HG03280 (cell line): ENCODE measurements at regions not wholly inside any gene's neighbourhood (a gene's known extent, or its start where the extent isn't known, plus 50 kb on each side); places are given as distances from the start of the nearest gene placed in this dataset.
"Not testable (repeated sequence)": the region's sequence is repeated elsewhere in the genome, so short reads cannot be mapped to it uniquely, and the experiment has no call there.

Experiments used
- ATAC-seq: cut with Tn5 transposase; IDR thresholded peaks from one replicate; pipeline ENCODE4 v1.9.1; 2021; ENCODE audit warnings: mild to moderate bottlenecking, moderate library complexity; ENCODE audit not compliant: unreplicated experiment

DNA sequence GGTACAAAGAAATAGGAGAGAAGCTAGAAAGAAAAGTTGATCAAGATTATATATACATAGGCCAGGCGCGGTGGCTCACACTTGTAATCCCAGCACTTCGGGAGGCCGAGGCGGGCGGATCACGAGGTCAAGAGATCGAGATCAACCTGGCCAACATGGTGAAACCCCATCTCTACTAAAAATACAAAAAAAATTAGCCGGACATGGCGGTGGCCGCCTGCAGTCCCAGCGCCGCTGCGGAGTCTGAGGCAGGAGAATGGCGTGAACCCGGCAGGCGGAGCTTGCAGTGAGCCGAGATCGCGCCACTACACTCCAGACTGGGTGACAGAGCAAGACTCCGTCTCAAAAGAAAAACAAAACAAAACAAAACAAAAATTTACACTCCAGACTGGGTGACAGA lies 798.3 kb upstream of the CDH9 start:
- not testable (repeated sequence) for ATAC-seq

DNA sequence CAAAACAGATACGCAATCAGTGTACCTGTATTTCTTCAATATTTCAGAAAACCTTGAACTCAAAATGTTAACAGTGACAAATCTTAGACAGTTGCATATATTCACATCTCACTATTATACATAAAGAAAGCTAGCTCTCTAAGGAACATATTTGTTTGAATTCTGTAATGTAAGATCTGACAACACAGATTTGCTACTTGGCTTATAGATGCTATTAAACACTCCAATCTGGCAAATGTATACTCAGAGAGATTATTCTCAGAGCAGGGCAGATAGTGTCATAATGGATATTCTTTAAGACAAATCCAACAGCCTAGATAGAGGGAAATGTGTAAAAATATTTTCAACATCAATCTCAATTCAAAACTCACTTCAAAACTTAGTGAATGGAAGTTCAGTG lies 794.5 kb upstream of the CDH9 start:
- no peak for ATAC-seq

DNA sequence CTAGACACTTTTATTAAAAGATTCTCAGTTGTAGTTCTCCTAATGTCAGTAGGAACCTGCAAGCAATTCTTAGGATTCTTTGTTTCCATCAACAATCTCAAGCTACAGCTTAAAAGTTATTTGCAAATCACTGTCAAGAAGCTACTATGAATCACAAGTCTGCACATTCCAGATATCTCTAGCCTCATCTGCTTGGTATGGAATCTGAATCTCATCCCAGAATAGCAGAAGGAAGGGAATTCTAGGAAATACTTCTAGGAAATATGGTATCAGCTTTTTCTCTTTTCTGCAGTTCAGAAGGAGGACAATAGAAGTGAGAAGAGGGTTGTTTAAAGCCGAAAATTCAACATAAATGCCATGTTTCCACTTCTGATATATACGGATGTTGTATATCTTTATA lies 792.2 kb upstream of the CDH9 start:
- ATAC-seq, result no peak

DNA sequence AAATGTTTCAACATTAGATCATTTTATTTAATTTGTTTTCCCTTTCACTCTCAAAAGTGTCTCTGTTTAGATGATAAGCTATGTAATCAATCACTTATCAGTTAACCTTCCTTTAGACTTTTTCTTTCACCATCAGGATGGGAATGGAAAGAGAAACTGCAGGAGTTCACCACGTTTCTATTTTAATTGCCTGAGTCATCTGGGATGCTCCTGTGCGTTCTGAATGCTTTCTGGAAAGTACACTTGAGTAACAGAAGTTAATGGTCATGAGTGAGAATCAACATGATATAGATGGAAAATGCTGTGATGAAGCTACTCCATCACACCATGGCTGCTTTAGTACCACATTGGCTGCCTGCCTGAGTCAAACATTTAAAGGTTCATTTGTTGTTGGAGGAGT lies 783.3 kb upstream of the CDH9 start:
- ATAC-seq, result no peak

DNA sequence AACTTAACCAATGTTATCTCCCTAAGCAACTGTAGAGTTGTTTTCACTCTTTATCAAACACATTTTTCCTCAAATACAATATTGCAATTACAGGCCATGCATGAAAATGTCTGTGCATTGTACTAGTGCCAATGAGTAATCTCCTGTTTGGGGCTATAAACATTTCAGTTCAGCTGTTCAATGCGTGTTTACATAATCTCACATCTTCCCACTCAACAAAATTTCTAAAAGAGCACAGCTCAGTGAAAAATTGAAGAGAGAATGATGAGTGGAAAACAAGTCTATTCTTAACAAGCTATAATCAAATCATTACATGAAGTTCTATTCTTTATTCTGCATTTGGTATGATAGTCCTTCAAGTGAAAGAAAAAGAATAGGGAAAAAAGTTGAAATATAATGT lies 780.5 kb upstream of the CDH9 start:
- ATAC-seq, result no peak

DNA sequence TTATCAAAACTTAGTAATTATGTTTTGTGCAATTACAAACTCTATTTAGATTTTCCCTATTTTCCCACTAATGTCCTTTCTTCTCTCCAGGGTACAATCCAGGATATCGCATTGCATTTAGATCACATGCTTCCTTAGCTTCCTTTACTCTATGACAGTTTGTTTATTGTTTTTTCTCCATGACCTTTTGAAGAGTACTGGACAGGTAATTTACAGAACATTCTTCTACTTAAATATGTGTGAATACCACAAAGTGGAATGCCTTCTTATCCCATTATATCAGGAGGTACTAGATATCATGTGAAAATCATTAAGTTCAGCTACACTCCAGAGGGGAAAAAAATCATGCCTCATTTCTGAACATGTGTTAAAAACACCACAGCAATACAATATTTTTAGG lies 776.6 kb upstream of the CDH9 start:
- ATAC-seq, result no peak

DNA sequence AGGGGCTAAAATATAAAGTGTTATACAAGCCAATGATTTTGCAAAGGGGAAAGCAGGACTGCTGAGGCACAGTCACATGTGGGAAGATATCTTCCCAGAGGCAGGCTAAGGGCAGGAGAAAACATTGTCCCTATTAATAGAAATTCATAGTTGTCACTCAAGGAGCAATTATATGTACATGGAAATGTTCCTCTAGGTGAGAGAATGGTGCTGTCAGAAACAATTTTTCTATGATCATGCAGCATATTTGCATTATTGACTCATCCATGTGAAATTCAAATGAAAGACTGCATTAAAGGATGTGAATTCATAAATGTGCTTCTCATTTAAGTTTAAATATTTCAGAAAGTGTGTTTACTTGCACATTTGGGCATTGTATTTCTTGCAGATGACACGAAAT lies 775.9 kb upstream of the CDH9 start:
- no peak for ATAC-seq

DNA sequence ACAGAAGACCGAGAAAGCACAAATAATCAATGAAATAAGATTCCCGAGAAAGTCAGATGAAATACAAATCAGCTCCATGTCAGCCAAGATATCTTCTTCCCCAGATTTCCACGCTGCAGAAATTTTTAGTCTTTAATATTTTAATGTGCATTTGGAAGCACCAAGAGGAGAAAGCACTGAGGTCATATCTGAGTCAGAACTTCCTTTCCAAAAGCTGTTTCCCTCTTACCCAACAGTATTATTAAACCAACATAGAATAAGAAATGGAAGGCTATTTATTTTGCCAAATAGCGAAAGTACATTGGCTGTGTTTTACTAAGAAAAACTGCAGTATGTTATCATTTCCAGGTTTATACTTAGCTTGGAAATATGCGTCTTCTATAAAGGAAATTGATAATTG lies 772.1 kb upstream of the CDH9 start:
- no peak for ATAC-seq

DNA sequence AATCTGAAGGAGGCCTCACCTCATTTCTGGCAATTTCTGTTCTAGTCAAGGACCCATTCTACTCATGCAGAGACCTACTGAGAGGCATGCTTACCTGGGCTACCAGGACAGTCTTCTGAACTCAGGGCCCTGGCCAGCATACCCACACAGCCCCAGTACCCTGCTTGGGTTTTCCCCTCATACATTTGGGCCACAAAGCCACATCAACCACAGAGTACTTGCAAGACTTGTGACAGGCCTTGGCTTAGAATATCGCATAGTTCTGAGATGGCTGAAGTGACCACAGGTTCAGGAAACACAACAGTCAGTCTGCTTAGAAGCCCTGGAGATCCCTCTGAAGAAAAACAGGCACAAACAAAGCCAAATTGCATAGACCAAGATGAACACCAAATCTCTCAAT lies 758.8 kb upstream of the CDH9 start:
- ATAC-seq, result no peak

DNA sequence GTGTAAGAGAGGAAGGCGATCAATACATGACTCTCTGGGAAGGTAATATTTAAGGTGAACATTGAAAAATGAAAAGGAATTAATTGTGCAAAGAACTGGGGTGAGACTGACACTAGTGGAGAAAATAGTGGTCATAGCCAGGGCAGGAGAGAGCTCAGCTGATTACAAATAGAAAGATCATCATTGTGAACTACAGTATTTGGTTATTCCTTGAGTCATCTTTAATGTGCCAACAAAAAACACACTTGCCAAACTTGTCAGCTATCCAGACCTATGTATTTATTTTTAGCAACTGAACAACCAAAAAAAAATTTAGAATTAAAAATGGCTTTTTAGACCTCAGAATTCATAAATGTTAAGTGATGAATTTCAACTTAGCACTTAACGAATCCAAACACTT lies 749.8 kb upstream of the CDH9 start:
- no peak for ATAC-seq

DNA sequence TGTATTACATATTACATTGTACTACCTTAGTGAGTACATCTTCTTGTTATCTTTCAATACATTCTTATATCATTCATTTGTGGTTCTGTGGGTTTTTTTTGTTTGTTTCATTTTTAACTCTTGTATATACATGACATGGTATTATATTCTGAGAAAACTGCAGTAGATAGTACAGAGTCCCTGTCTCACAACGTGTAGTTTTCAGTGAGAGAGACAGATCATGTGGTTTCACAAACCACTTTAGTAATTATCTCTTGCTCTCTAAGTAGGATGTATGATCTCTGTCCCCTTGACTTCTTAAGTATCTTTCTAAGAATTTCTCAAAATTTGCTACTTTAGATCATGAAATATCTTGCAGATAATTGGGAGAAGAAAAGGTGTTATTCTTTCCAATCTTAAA lies 745.9 kb upstream of the CDH9 start:
- ATAC-seq, result no peak

DNA sequence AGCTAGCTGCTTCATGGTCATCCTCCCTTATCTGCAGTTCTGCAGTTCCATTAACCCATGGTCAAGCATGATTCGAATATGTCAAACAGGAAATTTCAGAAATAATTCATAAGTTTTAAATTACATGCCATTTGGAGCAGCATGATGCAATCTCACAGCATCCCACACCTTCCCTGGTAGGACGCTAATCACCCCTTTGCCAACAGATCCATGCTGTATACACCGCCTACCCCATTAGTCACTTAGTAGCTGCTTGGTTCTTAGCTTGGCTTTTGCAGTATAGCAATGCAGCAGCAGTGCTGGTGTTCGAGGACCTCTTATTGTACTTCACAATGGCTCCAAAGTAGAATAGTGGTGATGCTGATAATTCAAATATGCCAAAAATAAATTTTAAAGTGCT lies 739.7 kb upstream of the CDH9 start:
- no peak for ATAC-seq

DNA sequence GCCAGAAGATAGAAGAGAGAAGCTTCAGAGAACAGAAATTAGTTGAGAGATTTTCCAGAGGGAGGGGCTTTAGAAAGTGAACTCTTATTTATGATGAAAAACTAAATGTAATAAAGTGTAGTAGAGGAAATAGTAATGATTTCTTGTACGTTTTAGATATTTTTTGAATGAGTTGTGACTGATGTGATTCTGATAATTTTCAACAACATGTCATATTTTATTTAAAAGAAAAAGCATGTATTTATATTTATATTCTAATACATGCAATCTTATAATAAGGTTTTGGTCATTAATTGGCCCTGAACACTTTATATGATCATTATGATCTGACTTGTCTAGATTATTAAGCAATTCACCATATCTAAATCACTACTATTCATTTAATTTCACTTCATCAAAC lies 735.2 kb upstream of the CDH9 start:
- ATAC-seq, result no peak

DNA sequence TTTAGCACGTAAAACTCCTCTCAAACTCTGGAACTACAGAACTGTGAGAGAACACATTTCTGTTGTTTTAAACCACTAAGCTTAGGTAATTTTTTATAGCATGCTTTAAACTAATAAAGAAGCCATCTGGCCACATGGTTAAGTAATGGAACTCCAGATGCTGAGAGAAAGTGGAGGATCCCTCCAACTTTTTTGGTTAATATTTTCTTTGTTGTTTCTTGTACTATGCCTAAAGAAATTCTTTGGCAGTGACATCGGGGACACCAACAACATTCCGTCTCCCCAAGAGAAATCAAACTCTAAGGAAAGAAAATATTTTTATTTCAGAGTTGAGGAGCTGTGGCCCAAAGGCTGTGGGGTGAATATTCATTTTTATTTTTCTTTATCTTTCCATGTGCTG lies 734.8 kb upstream of the CDH9 start:
- no peak for ATAC-seq

DNA sequence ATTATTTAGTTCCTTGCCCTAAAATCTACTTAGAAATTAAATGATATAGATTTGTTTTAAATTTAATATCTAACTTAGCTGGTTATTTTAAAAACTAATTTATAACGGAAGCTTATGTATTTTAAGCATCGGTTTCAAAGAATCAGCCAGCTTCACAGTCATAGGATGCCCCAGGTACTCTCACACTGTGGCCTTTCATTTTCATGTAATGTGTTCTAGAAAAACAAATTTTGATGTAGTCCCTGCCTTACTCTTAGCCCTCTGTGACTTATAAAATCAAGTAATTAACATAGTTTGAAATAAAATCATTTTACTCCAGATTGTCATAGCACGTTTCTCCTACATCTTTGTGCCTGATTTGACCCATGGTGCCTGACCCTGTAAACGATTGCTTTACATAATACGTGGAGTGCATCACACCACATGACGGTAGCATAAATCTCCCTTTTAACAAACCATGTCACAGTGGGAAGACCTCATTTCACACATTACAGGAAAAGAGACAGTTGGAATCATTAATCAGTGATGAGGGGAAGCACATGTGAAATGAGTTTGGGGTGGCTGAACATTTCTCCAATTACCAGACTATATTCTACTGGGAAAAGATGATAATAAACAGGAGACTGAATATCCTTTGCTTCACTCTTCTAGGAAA lies 731.5 kb upstream of the CDH9 start:
- ATAC-seq, result no peak

DNA sequence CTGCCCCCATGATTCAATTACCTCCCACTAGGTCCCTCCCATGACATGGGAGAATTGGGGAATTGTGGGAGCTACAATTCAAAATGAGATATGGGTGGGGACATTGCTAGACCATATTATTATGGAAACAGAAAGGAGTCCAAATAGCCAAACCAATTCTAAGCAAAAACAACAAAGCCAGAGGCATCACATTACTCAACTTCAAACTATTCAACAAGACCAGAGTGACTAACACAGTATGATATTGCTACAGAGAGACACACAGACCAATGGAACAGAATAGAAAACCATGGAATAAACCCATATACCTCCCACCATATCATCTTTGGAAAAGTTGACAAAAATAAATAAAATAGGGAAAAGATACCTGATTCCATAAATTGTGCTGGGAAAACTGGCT lies 710.5 kb upstream of the CDH9 start:
- ATAC-seq, result no peak

DNA sequence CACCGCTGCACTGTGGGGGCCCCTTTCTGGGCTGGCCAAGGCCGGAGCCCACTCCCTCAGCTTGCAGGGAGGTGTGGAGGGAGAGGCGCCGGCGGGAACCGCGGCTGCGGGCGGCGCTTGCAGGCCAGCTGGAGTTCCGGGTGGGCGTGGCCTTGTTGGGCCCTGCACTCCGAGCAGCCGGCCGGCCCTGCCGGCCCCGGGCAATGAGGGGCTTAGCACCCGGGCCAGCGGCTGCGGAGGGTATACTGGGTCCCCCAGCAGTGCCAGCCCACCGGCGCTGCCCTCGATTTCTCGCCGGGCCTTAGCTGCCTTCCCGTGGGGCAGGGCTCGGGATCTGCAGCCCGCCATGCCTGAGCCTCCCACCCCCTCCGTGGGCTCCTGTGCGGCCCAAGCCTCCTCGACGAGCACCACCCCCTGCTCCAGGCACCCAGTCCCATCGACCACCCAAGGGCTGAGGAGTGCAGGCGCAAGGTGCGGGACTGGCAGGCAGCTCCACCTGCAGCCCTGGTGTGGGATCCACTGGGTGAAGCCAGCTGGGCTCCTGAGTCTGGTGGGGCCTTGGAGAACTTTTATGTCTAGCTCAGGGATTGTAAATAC lies 705.1 kb upstream of the CDH9 start:
- ATAC-seq, result not testable (repeated sequence)

DNA sequence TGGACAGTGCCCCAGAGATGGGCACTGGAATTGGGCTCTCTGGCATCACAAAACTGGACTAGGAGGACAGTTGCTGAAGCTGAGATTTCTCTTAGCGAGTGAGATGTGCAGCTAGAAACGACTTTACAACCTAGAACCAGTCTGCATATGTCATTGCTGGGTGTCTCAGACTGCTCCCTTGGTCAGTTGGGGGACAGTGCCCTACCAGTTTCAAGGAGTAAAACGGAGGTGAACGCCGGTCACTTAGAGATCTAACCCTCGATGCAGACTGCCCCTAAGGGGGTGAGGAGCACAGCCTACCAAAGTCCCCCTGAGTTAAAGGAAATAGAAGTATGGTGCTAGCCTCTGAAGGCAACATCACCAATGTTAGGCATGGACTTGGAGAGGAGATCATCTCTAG lies 704.4 kb upstream of the CDH9 start:
- ATAC-seq, result no peak

DNA sequence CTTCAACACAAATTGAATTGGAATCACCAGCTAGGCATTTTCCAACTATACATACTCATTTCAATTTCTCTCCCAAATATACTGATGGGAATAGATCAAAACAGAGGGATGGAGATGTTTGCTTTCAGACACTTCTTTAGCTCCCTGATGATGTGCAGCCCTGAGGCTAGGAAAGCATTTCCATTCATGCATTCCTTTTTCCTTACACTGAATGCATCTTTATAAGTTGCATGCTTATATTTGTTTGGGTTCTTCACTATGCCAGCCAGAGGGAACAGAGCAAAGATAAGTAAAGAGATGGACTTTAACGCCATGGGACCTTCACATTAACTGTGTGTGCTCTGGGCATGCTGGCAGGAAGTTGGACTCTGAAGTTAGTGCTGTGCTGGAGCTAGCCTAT lies 696.5 kb upstream of the CDH9 start:
- ATAC-seq, result no peak

DNA sequence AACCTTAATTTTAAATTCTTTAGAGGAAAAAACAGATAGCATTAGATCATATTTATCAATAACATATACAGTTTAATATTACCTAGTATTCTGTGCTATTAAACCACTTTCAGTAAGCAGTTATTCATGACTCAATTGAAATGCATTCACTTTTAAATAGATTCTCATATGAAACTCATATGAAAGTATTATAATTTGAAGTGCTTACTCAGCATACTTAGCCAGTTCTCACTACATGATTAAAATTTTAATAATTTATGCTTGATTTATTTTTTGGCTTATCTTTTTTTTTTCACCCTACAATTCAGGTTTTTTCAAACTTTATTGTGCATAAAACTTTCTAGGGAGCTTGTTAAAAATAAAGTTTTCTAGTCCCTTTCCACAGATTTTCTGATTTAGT lies 694.9 kb upstream of the CDH9 start:
- ATAC-seq, result no peak

DNA sequence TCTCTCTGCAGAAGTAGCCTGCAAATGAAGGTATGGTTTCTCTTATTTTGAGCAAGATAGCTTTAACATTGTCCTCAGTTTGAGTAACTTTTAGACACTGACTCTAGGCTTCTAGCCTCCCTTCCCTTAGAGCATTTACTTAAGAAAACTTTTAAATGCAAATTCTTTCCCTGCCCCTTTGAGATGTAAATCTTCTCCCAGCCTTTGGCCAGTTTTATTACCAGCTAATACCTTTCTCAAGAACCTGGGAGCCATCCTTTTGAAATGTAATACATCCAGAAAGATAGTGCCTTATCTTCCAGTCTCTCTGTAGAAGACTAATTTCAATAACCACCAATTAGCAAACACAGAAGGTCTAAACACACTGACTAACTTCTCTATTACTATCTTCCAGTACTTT lies 688.9 kb upstream of the CDH9 start:
- no peak for ATAC-seq

DNA sequence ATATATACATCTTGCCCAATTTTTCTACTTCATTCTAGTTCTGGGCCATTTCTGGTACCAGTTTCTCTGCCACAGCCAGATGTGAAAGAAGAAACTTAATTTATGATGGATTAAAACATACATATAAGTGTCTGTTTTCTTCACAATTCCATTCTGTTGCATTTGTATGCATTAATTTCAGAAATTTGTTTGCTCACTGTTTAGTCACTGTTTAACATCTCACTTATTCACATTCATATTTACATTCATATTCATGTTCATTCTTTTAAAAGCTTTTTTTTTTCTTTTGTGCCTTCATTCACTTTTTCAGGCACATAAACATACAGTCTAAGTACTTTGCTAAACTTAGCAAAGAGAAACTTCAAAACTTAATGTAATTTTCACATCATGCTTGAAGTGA lies 684.0 kb upstream of the CDH9 start:
- no peak for ATAC-seq

DNA sequence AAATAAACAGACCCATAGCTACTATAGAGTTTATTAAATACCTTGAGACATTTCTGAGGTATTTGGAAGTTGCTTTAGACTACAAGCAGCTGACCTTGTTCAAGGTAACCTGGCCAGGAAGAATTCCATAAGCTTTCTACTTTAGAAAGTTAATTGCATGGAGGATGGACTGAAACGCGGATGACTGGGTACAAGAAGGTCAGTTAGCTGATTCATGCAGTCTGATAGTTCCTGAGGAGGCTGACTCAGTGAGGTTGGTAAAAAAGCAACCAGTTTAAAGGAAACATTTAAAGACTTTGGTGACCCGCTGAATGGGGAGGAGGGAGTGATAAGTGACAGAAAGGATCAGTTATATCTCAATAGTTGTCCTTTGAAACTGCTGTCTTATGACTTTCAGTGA lies 670.1 kb upstream of the CDH9 start:
- ATAC-seq, result no peak
